ENCODE measurements at regions not wholly inside any gene's neighbourhood (a gene's known extent, or its start where the extent isn't known, plus 50 kb on each side); places are given as distances from the start of the nearest gene placed in this dataset.
"Not testable (repeated sequence)": the region's sequence is repeated elsewhere in the genome, so short reads cannot be mapped to it uniquely, and the experiment has no call there.

DNA sequence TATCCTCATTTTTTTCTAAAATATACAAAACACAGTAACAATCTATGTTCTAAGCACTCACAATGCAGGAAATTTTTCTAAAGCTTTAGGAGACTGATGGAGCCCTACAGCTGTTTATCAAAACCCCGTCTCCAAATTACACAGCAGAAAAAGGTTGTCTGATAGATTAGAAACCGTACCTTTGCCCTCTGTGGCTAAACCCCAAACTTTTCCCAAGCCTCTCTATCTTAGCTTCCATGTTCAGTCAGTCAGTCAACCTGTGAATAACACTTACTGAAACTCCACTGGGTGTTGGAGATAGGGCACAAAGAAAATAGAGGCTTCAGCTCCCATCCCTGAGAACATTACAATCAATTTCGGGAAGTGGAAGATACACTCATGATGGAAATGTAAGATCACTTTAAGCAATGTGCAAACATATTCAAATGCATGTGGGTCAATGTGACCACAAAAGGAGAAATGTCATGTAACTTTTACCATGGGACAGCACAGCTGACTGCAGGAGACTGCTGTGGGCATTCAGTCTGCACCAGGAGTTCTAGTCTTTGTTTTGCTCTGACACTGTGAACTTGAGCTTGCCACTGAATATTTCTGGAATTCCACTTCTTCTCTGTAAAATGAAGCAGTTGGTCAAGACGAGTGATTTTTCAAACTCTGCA lies 279.5 kb upstream of the PIK3R1 start:
- TF ChIP-seq, protein P1, sequence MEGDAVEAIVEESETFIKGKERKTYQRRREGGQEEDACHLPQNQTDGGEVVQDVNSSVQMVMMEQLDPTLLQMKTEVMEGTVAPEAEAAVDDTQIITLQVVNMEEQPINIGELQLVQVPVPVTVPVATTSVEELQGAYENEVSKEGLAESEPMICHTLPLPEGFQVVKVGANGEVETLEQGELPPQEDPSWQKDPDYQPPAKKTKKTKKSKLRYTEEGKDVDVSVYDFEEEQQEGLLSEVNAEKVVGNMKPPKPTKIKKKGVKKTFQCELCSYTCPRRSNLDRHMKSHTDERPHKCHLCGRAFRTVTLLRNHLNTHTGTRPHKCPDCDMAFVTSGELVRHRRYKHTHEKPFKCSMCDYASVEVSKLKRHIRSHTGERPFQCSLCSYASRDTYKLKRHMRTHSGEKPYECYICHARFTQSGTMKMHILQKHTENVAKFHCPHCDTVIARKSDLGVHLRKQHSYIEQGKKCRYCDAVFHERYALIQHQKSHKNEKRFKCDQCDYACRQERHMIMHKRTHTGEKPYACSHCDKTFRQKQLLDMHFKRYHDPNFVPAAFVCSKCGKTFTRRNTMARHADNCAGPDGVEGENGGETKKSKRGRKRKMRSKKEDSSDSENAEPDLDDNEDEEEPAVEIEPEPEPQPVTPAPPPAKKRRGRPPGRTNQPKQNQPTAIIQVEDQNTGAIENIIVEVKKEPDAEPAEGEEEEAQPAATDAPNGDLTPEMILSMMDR (IDR thresholded peaks at IDR 0.05; ENCODE audit: insufficient read depth, low read depth, low read length, missing control alignments), result no peak
- no peak for DNase-seq (ENCODE audit: low read depth)
- H3K4me3 ChIP-seq (ENCODE audit: low read length), result no peak overlapping the region

DNA sequence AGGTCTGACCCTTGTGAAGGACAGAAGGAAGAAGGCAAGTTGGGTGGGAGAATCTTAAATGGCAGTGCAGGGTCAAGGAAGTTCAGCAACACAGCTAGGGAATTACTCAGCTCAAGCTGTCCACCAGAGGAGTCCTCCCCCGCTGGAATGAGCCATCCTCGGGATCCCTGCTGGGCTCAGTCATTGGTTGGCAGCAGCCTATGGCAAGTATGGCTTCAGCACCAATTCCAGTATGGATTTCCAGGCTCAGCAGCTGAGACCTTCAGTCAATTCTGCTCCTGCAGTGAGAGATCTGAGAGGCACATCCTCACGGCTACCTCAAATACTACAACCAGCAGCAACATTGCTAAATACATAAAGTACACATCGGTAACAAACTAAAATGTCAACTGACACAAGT lies 280.6 kb upstream of the PIK3R1 start:
- no peak for DNase-seq (ENCODE audit: low read depth)
- TF ChIP-seq, protein P1 (IDR thresholded peaks at IDR 0.05; ENCODE audit: insufficient read depth, low read depth, low read length, missing control alignments), result no peak

DNA sequence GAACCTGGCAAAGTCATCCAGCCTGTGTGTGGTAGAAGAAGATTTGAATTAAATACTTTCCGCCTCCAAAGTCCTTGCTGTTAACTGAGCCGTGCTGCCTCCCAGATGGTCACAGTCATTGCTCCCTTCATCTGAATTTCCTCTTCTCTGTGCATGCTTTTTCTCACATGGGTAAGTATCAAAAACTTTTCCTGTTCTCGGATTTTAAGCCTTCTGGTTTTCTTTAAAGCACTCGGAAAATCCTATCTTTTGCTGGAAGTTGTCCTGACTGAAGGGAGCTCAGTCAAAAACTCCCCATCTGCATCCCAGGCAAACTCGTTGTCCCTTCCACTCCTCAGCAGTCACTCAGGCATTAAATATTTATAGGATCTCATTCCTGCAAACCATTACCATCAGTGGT lies 290.0 kb upstream of the PIK3R1 start:
- TF ChIP-seq, protein P1 (IDR thresholded peaks at IDR 0.05; ENCODE audit: insufficient read depth, low read depth, low read length, missing control alignments), result no peak
- no peak overlapping the region for H3K4me3 ChIP-seq (ENCODE audit: low read length)
- DNase-seq (ENCODE audit: low read depth), result no peak

More for the DNA sequence above, 280.6 kb upstream of the PIK3R1 start:
- no peak overlapping the region for H3K4me3 ChIP-seq (ENCODE audit: low read length)

DNA sequence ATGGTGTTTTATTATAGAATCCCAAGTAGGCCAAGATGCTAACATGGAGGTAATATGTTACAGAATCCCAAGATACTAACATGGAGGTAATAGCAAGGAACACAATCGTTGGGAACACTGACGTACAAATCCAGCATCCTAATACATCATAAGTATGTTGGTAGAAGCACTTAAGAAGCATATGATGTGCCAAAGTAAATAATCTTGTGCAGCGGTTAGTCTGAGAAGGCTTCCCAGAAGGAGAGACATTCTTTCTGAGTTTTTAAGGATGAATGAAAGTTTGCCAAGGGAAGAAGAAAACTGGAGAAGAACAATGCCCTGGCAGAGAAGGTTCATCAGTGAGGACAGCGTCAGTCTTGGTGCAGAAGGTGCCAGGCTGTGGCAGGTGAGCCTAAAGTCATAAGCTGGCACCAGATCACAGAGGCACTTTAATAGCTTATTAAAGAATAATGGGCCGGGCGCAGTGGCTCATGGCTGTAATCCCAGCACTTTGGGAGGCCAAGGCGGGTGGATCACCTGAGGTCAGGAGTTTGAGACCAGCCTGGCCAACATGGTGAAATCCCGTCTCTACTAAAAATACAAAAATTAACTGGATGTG lies 294.5 kb upstream of the PIK3R1 start:
- DNase-seq (ENCODE audit: low read depth), result no peak
- no peak overlapping the region for H3K4me3 ChIP-seq (ENCODE audit: low read length)
- TF ChIP-seq, protein P1 (IDR thresholded peaks at IDR 0.05; ENCODE audit: insufficient read depth, low read depth, low read length, missing control alignments), result no peak

DNA sequence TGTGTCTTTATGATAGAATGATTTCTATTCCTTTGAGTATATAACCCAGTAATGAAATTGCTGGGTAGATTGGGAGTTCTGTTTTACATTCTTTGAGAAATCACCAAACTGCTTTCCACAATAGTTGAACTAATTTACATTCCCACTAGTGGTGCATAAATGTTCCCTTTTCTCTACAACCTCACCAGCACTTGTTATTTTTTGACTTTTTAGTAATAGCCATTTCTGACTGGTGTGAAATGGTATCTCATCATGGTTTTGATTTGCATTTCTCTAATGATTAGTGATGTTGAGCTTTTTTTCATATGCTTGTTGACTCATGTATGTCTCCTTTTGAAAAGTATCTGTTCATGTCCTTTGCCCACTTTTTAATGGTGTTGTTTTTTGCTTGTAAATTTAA lies 296.0 kb upstream of the PIK3R1 start:
- not testable (repeated sequence) for H3K4me3 ChIP-seq (ENCODE audit: low read length); DNase-seq (ENCODE audit: low read depth)

DNA sequence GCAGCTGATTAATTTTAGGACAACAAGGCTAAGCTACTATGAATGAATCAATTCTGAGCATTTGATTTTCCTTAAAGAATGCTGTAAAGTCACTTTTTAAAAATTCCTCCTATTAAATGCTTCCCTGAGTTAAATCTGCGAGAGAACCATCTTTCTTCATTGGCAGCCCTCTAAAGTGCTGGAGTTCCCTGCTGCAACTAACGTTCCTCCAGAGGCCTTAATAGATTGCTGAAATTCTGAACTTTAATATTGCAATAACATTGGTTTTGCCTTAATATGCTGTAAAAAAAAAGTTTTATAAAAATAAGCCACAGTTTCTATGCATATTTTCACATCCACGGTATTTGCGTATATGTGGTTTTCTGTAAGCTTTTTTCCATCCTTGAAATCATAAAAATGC lies 298.0 kb upstream of the PIK3R1 start:
- TF ChIP-seq, protein P1 (IDR thresholded peaks at IDR 0.05; ENCODE audit: insufficient read depth, low read depth, low read length, missing control alignments), result no peak
- DNase-seq (ENCODE audit: low read depth), result no peak
- H3K4me3 ChIP-seq (ENCODE audit: low read length), result no peak overlapping the region

DNA sequence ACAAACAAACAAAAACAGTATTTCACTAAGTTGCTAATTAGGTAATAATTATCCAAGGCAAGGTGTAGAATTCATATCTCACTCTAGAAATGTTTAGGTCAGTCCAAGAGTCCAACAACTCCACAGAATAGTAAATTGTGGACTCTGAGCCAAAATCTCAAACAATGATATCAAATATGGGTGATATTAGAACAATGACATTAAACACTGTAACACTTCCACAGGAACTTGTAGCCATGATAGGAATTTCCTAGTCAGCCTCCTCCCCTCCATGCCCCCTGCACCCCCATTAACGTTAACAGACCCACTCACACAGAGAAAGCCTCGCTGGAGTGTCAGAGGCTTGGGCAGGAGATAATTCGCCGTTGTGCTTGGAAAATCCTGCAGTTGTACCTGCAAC lies 305.0 kb upstream of the PIK3R1 start:
- DNase-seq (ENCODE audit: low read depth), result no peak
- no peak overlapping the region for H3K4me3 ChIP-seq (ENCODE audit: low read length)
- TF ChIP-seq, protein P1 (IDR thresholded peaks at IDR 0.05; ENCODE audit: insufficient read depth, low read depth, low read length, missing control alignments), result no peak
